HUES48 (cell line): ENCODE measurements at regions not wholly inside any gene's neighbourhood (a gene's known extent, or its start where the extent isn't known, plus 50 kb on each side); places are given as distances from the start of the nearest gene placed in this dataset.
"Not testable (repeated sequence)": the region's sequence is repeated elsewhere in the genome, so short reads cannot be mapped to it uniquely, and the experiment has no call there.

Experiments used
- H3K27ac ChIP-seq: one replicate; pipeline ENCODE4 v1.7.0; 2013; ENCODE audit warnings: low read depth, low read length, inconsistent platforms
- H3K27me3 ChIP-seq: 2 replicates; pipeline ENCODE4 v1.6.1; 2013; ENCODE audit warnings: mild to moderate bottlenecking, low read length; ENCODE audit not compliant: control insufficient read depth, insufficient read depth
- H3K36me3 ChIP-seq: 2 replicates; pipeline ENCODE4 v1.6.1; 2013; ENCODE audit warnings: low read length; ENCODE audit not compliant: control insufficient read depth, insufficient read depth
- H3K4me1 ChIP-seq: 2 replicates; pipeline ENCODE4 v1.6.1; 2013; ENCODE audit warnings: mild to moderate bottlenecking, low read length; ENCODE audit not compliant: control insufficient read depth, insufficient read depth
- H3K4me3 ChIP-seq: 2 replicates; pipeline ENCODE4 v1.5.1; 2013; ENCODE audit warnings: mild to moderate bottlenecking, low read depth, low read length
- H3K9ac ChIP-seq: 2 replicates; pipeline ENCODE4 v1.6.1; 2013; ENCODE audit warnings: mild to moderate bottlenecking, low read depth, low read length, moderate library complexity
- H3K9me3 ChIP-seq: 2 replicates; pipeline ENCODE4 v1.6.1; 2013; ENCODE audit warnings: low read length; ENCODE audit not compliant: control insufficient read depth, insufficient read depth

GRCh38 chr16:5309946-5310611 lies 212.5 kb upstream of the EEF2KMT start:
- H3K27me3 ChIP-seq: no peaks in the 10 kb centered on the region
- H3K36me3 ChIP-seq: no peaks in the 10 kb centered on the region
- H3K9me3 ChIP-seq: no peaks in the 10 kb centered on the region

GRCh38 chr16:5305023-5305422 lies 207.4 kb upstream of the EEF2KMT start:
- peaks cover 4% of the 10 kb centered on the region for H3K9me3 ChIP-seq
- H3K4me3 ChIP-seq: no peak overlapping the region
- no peaks in the 10 kb centered on the region for H3K4me1 ChIP-seq
- H3K9ac ChIP-seq: no peak overlapping the region
- no peaks in the 10 kb centered on the region for H3K36me3 ChIP-seq
- no peaks in the 10 kb centered on the region for H3K27me3 ChIP-seq
- H3K27ac ChIP-seq: no peak overlapping the region

More at GRCh38 chr16:5309946-5310611, 212.5 kb upstream of the EEF2KMT start:
- Histone ChIP-seq H3K9ac (no peak overlapping the region), H3K4me3 (no peak overlapping the region), H3K27ac (no peak overlapping the region), H3K4me1 (no peaks in the 10 kb centered on the region)

GRCh38 chr16:5302372-5303114 lies 204.9 kb upstream of the EEF2KMT start:
- peaks cover 4% of the 10 kb centered on the region for H3K9me3 ChIP-seq

GRCh38 chr16:5298202-5298601 lies 200.6 kb upstream of the EEF2KMT start:
- H3K4me3 ChIP-seq: no peak overlapping the region
- no peak overlapping the region for H3K27ac ChIP-seq
- H3K4me1 ChIP-seq: peaks cover 6% of the 10 kb centered on the region; the same call in 1 of the 2 replicates
- no peaks in the 10 kb centered on the region for H3K27me3 ChIP-seq
- no peak overlapping the region for H3K9ac ChIP-seq
- H3K36me3 ChIP-seq: no peaks in the 10 kb centered on the region
- H3K9me3 ChIP-seq: peaks cover 4% of the 10 kb centered on the region

More at GRCh38 chr16:5302372-5303114, 204.9 kb upstream of the EEF2KMT start:
- Histone ChIP-seq H3K27me3 (no peaks in the 10 kb centered on the region), H3K4me1 (no peaks in the 10 kb centered on the region), H3K4me3 (no peak overlapping the region), H3K36me3 (no peaks in the 10 kb centered on the region), H3K9ac (no peak overlapping the region), H3K27ac (no peak overlapping the region)

GRCh38 chr16:5296176-5296575 lies 198.6 kb upstream of the EEF2KMT start:
- no peak overlapping the region for H3K27ac ChIP-seq
- H3K4me1 ChIP-seq: peaks cover 6% of the 10 kb centered on the region; the same call in 1 of the 2 replicates
- no peaks in the 10 kb centered on the region for H3K27me3 ChIP-seq
- no peak overlapping the region for H3K9ac ChIP-seq
- H3K4me3 ChIP-seq: no peak overlapping the region
- H3K36me3 ChIP-seq: no peaks in the 10 kb centered on the region
- no peaks in the 10 kb centered on the region for H3K9me3 ChIP-seq

GRCh38 chr16:5295304-5295703 lies 197.7 kb upstream of the EEF2KMT start:
- not testable (repeated sequence) for H3K27ac ChIP-seq, H3K4me3 ChIP-seq, H3K9ac ChIP-seq, H3K36me3 ChIP-seq, H3K4me1 ChIP-seq, H3K9me3 ChIP-seq, H3K27me3 ChIP-seq

- H3K9me3 ChIP-seq, H3K36me3 ChIP-seq: not testable (repeated sequence)
These were observed 184.6 kb upstream of the EEF2KMT start for GRCh38 chr16:5282152-5282551.

GRCh38 chr16:5257462-5257861 lies 159.9 kb upstream of the EEF2KMT start:
- Histone ChIP-seq H3K9ac (no peak overlapping the region), H3K4me1 (peaks cover 2% of the 10 kb centered on the region; the same call in 1 of the 2 replicates), H3K27me3 (no peaks in the 10 kb centered on the region), H3K4me3 (no peak overlapping the region), H3K9me3 (no peaks in the 10 kb centered on the region), H3K27ac (no peak overlapping the region), H3K36me3 (no peaks in the 10 kb centered on the region)

More at GRCh38 chr16:5282152-5282551, 184.6 kb upstream of the EEF2KMT start:
- H3K9ac ChIP-seq, H3K27ac ChIP-seq, H3K4me3 ChIP-seq, H3K4me1 ChIP-seq, H3K27me3 ChIP-seq: not testable (repeated sequence)

GRCh38 chr16:5252791-5253190 lies 155.2 kb upstream of the EEF2KMT start:
- Histone ChIP-seq H3K9ac (0 out of 2 replicates have a peak overlapping the region, but pooled peaks have one; percentile 32), H3K36me3 (no peaks in the 10 kb centered on the region), H3K9me3 (no peaks in the 10 kb centered on the region), H3K27ac (peak overlapping the region; percentile 62), H3K4me3 (no peak overlapping the region), H3K27me3 (no peaks in the 10 kb centered on the region), H3K4me1 (peaks cover 8% of the 10 kb centered on the region)

- not testable (repeated sequence) for H3K9me3 ChIP-seq, H3K27me3 ChIP-seq, H3K4me3 ChIP-seq, H3K36me3 ChIP-seq, H3K27ac ChIP-seq, H3K9ac ChIP-seq, H3K4me1 ChIP-seq
These were observed 149.8 kb upstream of the EEF2KMT start for GRCh38 chr16:5247403-5247802.

- not testable (repeated sequence) for H3K9ac ChIP-seq, H3K36me3 ChIP-seq, H3K27ac ChIP-seq, H3K4me1 ChIP-seq, H3K9me3 ChIP-seq
- Histone ChIP-seq H3K4me3 (peak overlapping the region; percentile 56), H3K27me3 (peaks cover 18% of the 10 kb centered on the region)
These were observed 142.7 kb upstream of the EEF2KMT start for GRCh38 chr16:5240278-5240626.
